Activated CD8-positive, alpha-beta memory T cell treated with anti-CD3 and anti-CD28 coated beads for 36 hours (primary cell): ENCODE measurements at regions not wholly inside any gene's neighbourhood (a gene's known extent, or its start where the extent isn't known, plus 50 kb on each side); places are given as distances from the start of the nearest gene placed in this dataset.
"Not testable (repeated sequence)": the region's sequence is repeated elsewhere in the genome, so short reads cannot be mapped to it uniquely, and the experiment has no call there.

ENCODE experiments used
- CTCF ChIA-PET: fragments of 350-600 bp; sonication (Branson Sonifier 250); formaldehyde crosslinking; loops from one replicate; lab custom pipeline; 2021; ENCODE audit warnings: antibody characterized with exemption; lab: Charles Lee
- POLR2A ChIA-PET: fragments of 350-600 bp; sonication (Branson Sonifier 250); formaldehyde crosslinking; loops from one replicate; lab custom pipeline; 2021; ENCODE audit warnings: antibody characterized with exemption; lab: Charles Lee

DNA sequence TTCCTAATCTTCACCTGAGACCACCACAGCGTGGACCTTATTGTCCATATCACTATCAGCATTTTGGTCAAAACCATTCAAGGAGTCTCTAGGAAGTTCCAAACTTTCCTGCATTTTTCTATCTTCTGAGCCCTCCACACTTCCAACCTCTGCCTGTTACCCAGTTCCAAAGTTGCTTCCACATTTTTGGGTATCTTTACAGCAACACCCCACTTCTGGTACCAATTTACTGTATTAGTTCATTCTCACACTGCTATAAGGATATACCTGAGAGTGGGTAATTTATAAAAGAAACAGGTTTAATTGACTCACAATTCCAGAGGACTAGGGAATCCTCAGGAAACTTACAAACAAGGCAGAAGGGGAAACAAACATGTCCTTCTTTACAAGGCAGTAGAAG lies 103.3 kb upstream of the CBLB start:
- POLR2A ChIA-PET: no interaction called here
- CTCF ChIA-PET: no interaction called here

DNA sequence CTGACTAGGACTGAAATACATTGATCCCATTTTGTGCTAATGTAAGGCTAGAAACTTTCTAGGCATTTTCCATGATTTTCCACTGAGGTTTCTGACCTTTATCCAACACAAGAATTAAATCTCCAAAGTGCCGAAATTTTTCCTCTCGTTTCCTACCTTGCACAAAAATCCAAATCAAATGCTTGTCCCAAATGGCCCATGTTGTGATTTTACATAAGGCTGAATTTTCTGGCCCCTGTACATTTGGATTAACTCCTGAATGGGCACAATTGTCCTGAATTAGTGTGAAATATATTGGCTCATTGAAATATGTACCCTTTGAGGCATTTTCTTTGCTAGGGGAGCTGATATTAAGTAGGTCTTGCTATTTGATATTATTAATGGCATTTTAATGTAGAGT lies 105.6 kb upstream of the CBLB start:
- POLR2A ChIA-PET: no interaction called here
- CTCF ChIA-PET: no interaction called here

DNA sequence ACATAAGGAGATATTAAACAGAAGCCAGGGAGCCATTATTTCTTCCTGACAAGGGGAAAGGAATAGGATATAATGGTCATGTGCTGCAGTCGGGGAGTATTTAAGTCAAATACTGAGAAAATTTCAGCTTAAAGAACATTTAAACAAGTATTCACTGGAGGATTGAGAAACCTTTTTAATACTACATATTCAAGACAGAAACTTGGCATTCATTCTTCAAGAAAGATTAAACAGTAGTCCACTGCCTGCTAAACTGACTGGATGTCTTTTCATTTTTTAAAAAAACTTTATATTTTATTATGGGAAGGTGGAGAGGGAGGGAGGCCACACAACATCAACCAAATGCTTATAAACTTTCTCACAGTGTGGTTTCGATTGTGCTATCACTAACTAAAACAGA lies 107.4 kb upstream of the CBLB start:
- CTCF ChIA-PET: no interaction called here
- POLR2A ChIA-PET: no interaction called here

DNA sequence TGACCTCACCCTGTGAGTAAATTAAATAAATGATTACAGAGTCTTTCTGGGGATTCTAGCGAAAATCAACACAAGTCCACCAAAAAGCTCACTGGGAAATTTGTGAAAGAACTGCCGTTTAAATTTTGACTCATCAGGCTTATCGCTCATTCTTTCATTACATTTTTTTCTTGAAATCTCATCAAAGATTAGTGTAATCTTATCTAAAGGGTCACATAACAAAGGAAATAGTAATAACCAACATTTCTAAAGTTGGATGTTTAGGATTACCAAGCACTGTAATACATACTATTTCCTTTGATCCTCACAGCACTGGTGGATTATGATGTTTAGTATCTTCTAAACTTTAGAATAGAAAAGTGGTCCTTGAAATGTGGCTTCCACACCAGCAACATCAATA lies 111.1 kb upstream of the CBLB start:
- CTCF ChIA-PET: no interaction called here
- POLR2A ChIA-PET: no interaction called here

DNA sequence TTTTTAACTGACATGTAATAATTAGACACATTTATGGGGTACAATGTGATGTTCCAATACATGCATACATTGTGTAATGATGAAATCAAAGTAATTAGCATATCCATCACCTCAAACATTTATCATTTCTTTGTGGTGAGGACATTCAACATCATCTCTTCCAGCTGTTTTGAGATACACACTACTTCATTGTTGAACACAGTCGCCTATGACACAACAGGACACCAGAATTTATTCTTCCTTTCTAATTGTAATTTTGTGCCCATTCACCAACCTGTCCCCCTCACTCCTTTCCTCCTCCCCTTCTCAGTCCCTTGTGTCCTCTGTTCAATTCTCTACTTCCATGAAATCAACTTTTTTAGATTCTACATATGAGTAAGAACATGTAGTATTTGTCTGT lies 113.4 kb upstream of the CBLB start:
- CTCF ChIA-PET: no interaction called here
- POLR2A ChIA-PET: no interaction called here

DNA sequence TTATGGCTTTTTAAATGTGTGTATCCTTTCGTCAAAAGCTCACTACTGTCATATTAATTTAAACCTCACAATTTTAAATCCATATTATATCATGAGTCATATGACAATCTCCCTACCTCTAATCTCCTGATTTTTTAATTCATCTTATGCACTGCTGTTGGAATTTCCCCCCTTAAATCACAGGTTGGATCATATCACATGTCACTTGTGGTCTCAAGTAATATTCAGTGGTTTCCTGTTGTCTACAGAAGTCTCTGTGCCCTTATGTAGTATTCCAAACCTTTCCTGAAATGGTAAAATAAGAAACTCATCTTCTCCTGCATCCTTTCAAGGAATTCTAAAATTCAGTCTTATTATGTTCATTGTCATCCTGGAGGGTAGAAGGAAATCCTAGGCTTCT lies 116.0 kb upstream of the CBLB start:
- POLR2A ChIA-PET: no interaction called here
- CTCF ChIA-PET: no interaction called here

DNA sequence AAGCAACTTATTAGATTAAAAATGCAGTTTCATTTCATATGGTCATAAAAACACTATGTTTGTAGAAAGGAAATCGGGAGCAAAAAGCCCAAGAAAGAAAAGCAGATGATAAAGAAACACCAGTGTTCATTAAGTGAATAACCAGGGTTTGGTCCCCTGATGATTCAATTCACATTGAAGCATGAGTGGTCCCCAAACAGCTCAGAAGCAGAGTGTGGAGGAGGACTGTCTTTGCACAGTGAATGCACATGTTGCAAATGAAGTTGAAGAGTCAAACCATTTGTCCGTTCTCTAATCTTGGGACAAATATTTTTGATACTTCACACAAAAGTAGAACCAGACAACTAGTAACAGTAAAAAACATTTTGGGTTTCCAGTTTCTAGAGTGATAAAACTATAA lies 117.5 kb upstream of the CBLB start:
- CTCF ChIA-PET, POLR2A ChIA-PET: not testable (repeated sequence)

DNA sequence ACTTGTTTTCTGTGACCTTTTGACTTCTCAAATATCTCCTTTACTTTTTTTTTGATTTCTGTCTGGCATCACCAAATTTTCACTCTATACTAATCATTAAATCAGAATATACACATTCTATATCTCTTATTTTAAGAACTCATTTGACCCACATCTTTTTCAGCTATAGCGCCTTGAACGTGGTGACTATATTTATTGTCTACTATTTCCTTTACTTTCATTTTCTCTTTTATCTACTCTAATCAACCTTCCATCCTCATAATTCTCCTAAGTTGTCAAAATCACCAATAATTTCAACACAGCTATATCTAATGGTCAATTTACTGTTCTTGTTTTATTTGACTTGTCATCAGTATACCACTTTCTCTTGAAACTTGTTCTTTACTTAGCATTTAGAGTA lies 119.0 kb upstream of the CBLB start:
- CTCF ChIA-PET: no interaction called here
- POLR2A ChIA-PET: no interaction called here

DNA sequence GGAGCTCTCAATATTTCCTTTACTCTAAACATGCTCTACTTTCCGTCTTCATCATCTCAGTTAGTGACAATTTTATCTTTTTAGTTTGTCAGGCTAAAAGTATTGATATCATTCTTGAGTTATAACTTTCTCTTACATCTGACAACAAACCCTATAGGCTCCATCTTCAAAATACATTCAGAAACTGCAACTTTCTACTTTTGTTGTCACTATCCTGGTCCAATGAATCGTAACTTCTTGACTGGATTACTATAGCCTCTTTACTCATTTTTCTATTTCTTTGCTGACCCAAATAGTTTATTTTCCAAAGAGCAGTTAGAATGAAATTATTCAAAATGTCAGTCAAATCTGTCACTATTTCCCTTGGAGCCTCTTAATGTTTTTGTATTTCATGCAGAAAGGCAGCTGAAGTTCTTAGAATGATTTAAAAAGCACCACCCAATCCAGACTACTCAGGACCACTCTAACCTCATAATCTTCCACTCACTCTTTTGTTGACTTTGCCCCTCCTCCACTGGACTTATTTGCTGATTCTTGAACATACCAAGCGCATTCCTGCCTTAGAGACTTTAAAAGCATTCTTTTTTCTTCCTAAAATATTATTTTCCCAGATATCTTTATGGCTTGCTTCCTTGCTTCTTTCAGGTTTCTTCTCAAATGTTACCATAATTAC lies 119.9 kb upstream of the CBLB start:
- CTCF ChIA-PET: no interaction called here
- POLR2A ChIA-PET: no interaction called here

DNA sequence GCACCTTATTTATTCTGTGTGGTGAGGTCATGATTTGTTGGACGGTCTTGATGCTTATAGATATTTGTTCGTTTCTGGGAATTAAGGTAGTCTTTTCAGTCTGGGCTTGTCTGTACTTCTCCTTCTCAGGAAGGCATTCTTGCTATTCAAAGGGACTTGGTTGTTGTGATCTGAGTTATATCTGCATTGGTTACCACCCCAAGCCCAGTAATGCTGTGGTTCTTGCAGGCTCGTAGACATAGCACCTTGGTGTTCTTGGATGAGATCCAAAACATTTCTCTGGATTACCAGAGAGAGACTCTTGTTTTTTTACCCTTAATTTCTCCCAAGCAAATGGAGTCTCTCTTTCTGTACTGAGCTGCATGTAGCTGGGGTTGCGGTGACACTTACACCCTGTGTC lies 128.0 kb upstream of the CBLB start:
- ChIA-PET CTCF (no interaction called here), POLR2A (no interaction called here)

DNA sequence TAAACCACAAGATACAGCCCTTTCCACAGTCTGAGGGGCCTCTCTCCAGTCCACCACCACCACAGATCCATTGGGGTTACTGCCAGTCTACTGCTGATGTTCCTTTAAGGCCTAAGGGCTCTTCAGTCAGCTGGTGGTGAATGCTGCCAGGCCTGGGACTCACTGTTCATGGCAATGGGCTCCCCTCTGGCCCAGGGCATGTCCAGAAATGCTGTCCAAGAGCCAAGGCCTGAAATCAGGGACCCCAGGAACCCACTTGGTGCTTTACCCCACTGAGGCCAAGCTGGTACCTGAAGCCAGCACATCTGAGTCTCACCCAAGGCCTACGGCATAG lies 128.6 kb upstream of the CBLB start:
- CTCF ChIA-PET: no interaction called here

DNA sequence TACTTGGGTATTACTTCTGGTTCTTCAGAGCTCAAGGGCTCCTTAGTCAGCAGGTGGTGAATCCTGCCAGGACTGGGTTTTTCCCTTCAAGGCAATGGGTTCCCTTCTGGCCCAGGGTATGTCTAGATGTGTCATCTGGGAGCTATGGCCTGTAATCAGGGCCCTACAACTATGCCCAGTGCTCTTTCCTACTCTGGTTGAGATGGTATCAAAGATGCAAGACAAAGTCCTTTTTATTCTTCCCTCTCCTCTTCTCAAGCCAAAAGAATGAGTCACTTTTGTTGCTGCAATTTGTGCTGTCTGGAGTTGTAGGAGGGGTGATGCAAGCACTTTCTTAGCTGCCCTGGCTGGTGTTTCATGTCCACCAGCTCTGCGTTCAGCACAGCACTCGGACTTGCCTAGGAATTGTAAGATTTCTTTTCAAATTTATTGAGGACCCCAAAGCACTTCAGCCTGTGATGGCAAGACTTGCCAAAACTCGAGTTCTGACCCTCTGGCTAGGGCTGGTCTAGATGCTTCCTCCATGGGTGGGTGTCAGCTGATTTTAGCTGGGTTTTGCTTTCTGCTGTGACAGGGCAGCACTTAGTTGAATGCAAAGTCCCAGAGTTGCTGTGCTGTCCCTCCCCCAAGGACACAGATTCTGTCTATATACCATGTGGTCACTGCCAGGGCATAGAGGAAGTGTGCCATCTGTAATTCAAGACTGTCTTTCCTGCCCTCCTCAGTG lies 129.2 kb upstream of the CBLB start:
- POLR2A ChIA-PET: no interaction called here
- CTCF ChIA-PET: no interaction called here

More for the DNA sequence above, 128.6 kb upstream of the CBLB start:
- POLR2A ChIA-PET: no interaction called here

DNA sequence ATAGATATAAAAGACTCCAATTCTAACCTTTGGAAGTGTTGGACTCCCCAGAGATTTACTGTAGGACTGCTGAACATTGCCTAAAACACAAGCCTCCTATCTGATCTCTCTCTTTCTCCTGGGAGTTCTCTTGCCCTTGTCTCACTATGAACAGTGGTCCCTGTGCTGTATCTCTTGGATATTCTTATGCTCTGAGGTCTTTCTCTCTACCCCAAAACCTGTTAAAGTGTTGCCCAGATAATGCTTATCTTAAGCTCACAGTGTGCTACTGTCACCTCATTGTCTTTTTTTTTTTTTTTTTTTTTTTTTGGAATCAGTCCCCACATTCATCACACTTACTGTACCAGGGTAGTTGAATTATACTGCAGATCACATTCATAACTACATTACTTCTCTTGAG lies 131.0 kb upstream of the CBLB start:
- ChIA-PET POLR2A (no interaction called here), CTCF (no interaction called here)

DNA sequence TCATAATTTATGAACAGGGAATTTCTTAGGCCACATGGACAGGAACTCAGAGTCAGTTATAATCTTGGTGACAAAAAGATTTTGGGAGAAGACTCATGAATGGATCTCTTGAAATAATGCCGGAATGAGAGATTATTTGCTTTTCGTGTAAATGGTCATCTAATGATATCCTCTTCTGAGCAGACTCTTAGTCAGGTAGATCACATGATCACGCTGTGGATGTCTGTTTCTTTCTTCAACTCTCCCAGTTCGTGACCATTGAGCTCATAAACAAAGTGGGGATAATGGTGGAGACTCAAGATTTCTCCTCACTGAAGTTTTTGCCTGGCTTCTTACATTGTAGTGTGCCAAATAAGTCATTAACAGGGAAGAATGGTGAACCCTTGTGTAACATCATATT lies 133.1 kb upstream of the CBLB start:
- CTCF ChIA-PET: no interaction called here
- POLR2A ChIA-PET: no interaction called here

DNA sequence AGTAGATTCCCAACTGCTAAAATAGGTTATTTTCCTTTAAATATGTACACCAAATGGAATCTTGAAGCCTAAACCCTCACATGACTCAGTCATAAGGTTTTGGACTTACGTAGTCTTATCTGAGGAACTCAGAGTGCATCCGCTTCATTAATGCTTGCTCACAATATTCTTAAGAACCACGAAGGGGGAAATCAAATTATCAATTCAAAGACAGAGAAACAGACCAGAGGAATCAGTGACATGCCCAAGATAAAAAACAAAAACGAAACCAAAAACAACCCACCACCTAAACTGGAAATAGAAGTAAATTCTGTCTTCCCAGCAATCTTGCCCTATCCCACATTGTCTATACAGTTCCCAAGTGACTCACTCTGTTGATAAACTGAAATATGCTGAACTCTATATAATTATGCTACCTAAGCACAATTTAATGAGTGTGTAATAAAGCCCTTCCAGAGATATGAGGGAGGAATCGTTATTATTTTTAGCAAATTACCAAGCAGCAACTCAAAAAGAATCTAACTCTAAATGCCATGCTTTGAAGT lies 135.4 kb upstream of the CBLB start:
- POLR2A ChIA-PET: no interaction called here
- CTCF ChIA-PET: no interaction called here

DNA sequence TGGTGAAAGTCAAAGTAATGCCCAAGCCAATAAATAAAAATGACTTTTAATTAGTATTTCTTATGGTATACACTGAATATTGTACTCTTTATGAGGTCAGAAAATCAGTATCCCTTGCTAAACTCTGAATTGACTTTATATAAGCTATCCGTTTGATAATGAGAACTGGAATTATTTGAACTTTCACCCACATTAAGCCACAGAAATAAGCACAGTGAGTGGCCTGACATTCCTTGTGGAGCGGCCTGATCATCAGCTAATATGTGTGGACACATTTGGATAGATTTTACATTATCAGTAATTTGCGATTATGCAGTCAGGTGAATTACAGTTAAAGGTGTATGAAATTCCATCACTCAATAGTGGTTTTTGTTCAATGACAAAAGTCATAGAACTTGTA lies 136.0 kb upstream of the CBLB start:
- CTCF ChIA-PET: no interaction called here
- POLR2A ChIA-PET: no interaction called here

DNA sequence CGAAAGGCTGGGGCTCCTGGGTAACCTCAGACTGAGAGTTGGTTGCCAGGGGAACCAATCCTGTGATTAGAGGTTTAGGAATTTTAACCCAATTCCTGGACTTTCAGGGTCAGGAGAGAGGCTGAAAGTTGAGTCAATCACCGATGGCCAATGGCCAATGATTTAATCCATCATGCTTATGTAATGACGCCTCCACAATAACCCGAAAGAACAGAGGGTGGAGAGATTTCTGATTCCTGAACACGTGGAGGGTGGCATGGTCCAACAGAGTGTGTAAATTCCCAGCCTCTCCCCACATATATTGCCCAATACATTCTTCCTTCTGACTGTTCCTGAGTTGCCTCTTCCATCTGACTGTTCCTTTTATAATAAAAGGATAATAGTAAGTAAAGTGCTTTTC lies 137.2 kb upstream of the CBLB start:
- CTCF ChIA-PET: no interaction called here
- POLR2A ChIA-PET: no interaction called here

DNA sequence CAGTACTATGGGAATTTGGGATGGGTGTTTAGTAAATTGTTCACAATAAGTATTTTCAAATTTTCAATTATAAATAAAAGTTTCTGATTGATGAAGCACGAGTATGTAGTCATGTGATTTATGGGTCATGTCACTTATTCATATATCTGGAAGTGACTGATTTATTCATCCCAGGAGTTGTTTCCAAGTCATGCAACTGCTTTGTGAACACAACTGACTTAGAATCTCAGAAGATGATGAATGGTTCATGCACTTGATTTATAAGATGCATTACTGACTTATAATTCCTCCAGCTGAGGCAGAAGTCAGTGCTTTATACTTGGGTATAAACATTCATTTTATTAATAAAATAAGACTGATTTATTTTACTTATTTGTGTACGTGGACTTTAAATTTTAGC lies 137.8 kb upstream of the CBLB start:
- ChIA-PET POLR2A (no interaction called here), CTCF (no interaction called here)

DNA sequence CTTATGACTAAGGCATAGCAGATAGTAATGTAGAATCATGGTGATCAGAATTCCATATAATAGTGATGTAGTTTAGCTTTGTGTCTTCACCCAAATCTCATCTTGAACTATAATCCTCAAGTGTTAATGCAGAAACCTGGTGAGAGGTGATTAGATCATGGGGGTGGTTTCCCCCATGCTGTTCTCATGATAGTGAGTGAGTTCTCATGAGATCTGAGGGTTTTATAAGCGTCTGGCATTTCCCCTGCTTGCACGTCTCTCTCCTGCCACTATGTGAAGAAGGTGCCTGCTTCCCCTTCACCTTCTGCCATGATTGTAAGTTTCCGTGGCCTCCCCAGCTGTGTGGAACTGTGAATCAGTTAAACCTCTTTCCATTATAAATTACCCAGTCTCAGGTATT lies 138.7 kb upstream of the CBLB start:
- CTCF ChIA-PET: no interaction called here
- POLR2A ChIA-PET: no interaction called here

DNA sequence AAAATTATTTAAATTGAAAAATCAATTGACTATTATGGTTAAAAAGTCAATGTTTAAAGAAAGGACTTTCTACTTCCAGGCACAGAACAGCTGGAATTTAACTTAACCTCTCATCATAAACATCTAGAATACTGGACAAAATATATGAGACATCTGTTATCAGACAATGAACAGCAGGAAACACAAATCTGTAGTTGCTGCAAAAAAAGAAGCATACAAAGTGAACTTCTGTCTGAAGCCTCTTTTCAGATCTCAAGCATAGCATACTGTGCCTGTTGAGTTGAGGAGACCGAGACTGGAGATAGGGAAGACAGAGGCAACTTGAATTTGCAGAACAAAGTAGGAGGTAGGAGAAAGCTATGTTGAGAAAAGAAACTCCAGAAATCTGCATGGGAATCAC lies 140.0 kb upstream of the CBLB start:
- POLR2A ChIA-PET: no interaction called here
- CTCF ChIA-PET: no interaction called here

DNA sequence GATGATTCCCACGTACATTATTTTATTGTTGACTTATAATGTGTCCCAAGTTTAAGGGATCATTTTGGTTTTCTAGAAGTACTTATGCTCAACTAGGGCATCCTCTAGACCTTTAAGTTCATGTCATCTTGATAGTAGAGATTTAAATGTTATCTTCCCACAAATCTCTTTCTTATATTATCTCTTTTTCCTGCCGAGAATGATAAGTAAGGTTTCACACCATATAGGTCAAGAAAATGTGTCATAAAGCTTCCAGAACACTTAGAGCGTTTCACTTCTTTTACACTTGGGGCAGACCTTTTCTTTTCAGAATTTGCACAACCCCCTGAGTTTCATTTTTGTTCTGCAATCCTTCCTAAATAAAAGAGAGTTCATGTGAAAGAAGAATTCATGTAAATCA lies 142.0 kb upstream of the CBLB start:
- ChIA-PET POLR2A (interaction anchor here (0.5 to 0.6 kb wide), 2 partner anchors 82 to 223 kb away, joined by 4 to 5 read pairs; no protein-coding TSS in a partner anchor), CTCF (no interaction called here)
